Effector memory CD8-positive, alpha-beta T cell (primary cell): ENCODE measurements at regions not wholly inside any gene's neighbourhood (a gene's known extent, or its start where the extent isn't known, plus 50 kb on each side); places are given as distances from the start of the nearest gene placed in this dataset.
"Not testable (repeated sequence)": the region's sequence is repeated elsewhere in the genome, so short reads cannot be mapped to it uniquely, and the experiment has no call there.

Source experiments
- ATAC-seq: fragments of 150-1000 bp; cut with Tn5 transposase; replicated peaks from 2 replicates; pipeline ENCODE4 v1.10.0; 2021; ENCODE audit warnings: mild to moderate bottlenecking, moderate library complexity
- DNase-seq, 3 experiments: peaks; one replicate each; pipeline ENCODE4 v3.0.0; 2021
- H3K27ac Mint-ChIP-seq, 2 donors: one replicate each; pipeline ENCODE4 v1.8.0; 2022; ENCODE audit warnings: mild to moderate bottlenecking in 2 of 2, mixed read lengths in 2 of 2, moderate library complexity in 2 of 2
- H3K27me3 Mint-ChIP-seq, 2 donors: one replicate each; pipeline ENCODE4 v1.8.0; 2022; ENCODE audit warnings: mixed read lengths in 2 of 2
- H3K36me3 Mint-ChIP-seq: one replicate; pipeline ENCODE4 v1.8.0; 2022; ENCODE audit warnings: mild to moderate bottlenecking, moderate library complexity, mixed read lengths; ENCODE audit not compliant: insufficient read depth
- H3K4me1 Mint-ChIP-seq, 2 donors: one replicate each; pipeline ENCODE4 v1.8.0; 2022; ENCODE audit warnings: low read depth in 2 of 2, mixed read lengths in 2 of 2
- H3K4me3 Mint-ChIP-seq, 2 donors: one replicate each; pipeline ENCODE4 v1.8.0; 2022; ENCODE audit warnings: mild to moderate bottlenecking in 2 of 2, mixed read lengths in 2 of 2, moderate library complexity in 2 of 2
- H3K9me3 Mint-ChIP-seq, 2 donors: one replicate each; pipeline ENCODE4 v1.8.0; 2022; ENCODE audit warnings: mixed read lengths in 2 of 2

GRCh38 chr6:80932359-80932758 lies 820.1 kb downstream of the TENT5A start:
- H3K36me3 Mint-ChIP-seq: peaks cover 3% of the 10 kb centered on the region
- H3K4me1 Mint-ChIP-seq: no peaks in the 10 kb centered on the region
- no peak for DNase-seq
- H3K4me3 Mint-ChIP-seq: no peak overlapping the region
- no peak overlapping the region for H3K27ac Mint-ChIP-seq
- H3K27me3 Mint-ChIP-seq: no peaks in the 10 kb centered on the region
- no peak for ATAC-seq
- peaks cover 2 to 10% of the 10 kb centered on the region in 2 donors for H3K9me3 Mint-ChIP-seq

- no peak overlapping the region for H3K27ac Mint-ChIP-seq
- ATAC-seq (no peak), DNase-seq (no peak)
- no peak overlapping the region for H3K4me3 Mint-ChIP-seq
- H3K27me3 Mint-ChIP-seq: no peaks in the 10 kb centered on the region
- H3K9me3 Mint-ChIP-seq: peaks cover 4 to 10% of the 10 kb centered on the region in 2 donors
- no peaks in the 10 kb centered on the region for H3K36me3 Mint-ChIP-seq
- no peaks in the 10 kb centered on the region for H3K4me1 Mint-ChIP-seq
Measured at GRCh38 chr6:80930376-80930775, 822.1 kb downstream of the TENT5A start.

- Mint-ChIP-seq H3K9me3 (peaks cover 0 to 2% of the 10 kb centered on the region in 2 donors), H3K4me3 (no peak overlapping the region), H3K4me1 (no peaks in the 10 kb centered on the region), H3K27me3 (no peaks in the 10 kb centered on the region), H3K27ac (no peak overlapping the region), H3K36me3 (no peaks in the 10 kb centered on the region)
- DNase-seq (no peak), ATAC-seq (no peak)
Measured at GRCh38 chr6:80923816-80924215, 817.3 kb downstream of the BCKDHB start.

GRCh38 chr6:80922916-80923455 lies 816.5 kb downstream of the BCKDHB start:
- Mint-ChIP-seq H3K4me3 (no peak overlapping the region), H3K27ac (no peak overlapping the region), H3K27me3 (no peaks in the 10 kb centered on the region), H3K9me3 (peaks cover 0 to 2% of the 10 kb centered on the region in 2 donors), H3K36me3 (no peaks in the 10 kb centered on the region), H3K4me1 (no peaks in the 10 kb centered on the region)
- ATAC-seq (no peak), DNase-seq (no peak)

- no peak for ATAC-seq
- H3K4me3 Mint-ChIP-seq: no peak overlapping the region
- no peaks in the 10 kb centered on the region for H3K4me1 Mint-ChIP-seq
Measured at GRCh38 chr6:80921861-80922460, 815.5 kb downstream of the BCKDHB start.

GRCh38 chr6:80907831-80908230 lies 801.4 kb downstream of the BCKDHB start:
- H3K27ac Mint-ChIP-seq: no peak overlapping the region
- H3K27me3 Mint-ChIP-seq: no peaks in the 10 kb centered on the region
- no peaks in the 10 kb centered on the region for H3K4me1 Mint-ChIP-seq
- no peaks in the 10 kb centered on the region for H3K36me3 Mint-ChIP-seq
- ATAC-seq (no peak), DNase-seq (no peak)
- H3K4me3 Mint-ChIP-seq: no peak overlapping the region
- H3K9me3 Mint-ChIP-seq: peaks cover 0 to 3% of the 10 kb centered on the region in 2 donors

More at GRCh38 chr6:80921861-80922460, 815.5 kb downstream of the BCKDHB start:
- no peak overlapping the region for H3K27ac Mint-ChIP-seq
- H3K36me3 Mint-ChIP-seq: no peaks in the 10 kb centered on the region
- H3K9me3 Mint-ChIP-seq: peaks cover 0 to 2% of the 10 kb centered on the region in 2 donors
- no peaks in the 10 kb centered on the region for H3K27me3 Mint-ChIP-seq
- no peak for DNase-seq

- ATAC-seq: no peak
- no peaks in the 10 kb centered on the region for H3K27me3 Mint-ChIP-seq
- H3K9me3 Mint-ChIP-seq: peaks cover 9 to 10% of the 10 kb centered on the region in 2 donors
- H3K27ac Mint-ChIP-seq: no peak overlapping the region
- H3K4me1 Mint-ChIP-seq: no peaks in the 10 kb centered on the region
- H3K4me3 Mint-ChIP-seq: no peak overlapping the region
- DNase-seq: no peak
- no peaks in the 10 kb centered on the region for H3K36me3 Mint-ChIP-seq
Measured at GRCh38 chr6:80903711-80904110, 797.2 kb downstream of the BCKDHB start.

GRCh38 chr6:80886475-80886874 lies 780.0 kb downstream of the BCKDHB start:
- no peak for DNase-seq
- no peak overlapping the region for H3K4me3 Mint-ChIP-seq
- no peak for ATAC-seq
- H3K4me1 Mint-ChIP-seq: no peaks in the 10 kb centered on the region
- H3K27me3 Mint-ChIP-seq: no peaks in the 10 kb centered on the region
- H3K36me3 Mint-ChIP-seq: no peaks in the 10 kb centered on the region
- H3K27ac Mint-ChIP-seq: no peak overlapping the region
- H3K9me3 Mint-ChIP-seq: peaks cover 0 to 2% of the 10 kb centered on the region in 2 donors

- Mint-ChIP-seq H3K4me1 (no peaks in the 10 kb centered on the region), H3K36me3 (no peaks in the 10 kb centered on the region), H3K27ac (no peak overlapping the region), H3K27me3 (no peaks in the 10 kb centered on the region), H3K9me3 (peaks cover 0 to 6% of the 10 kb centered on the region in 2 donors), H3K4me3 (no peak overlapping the region)
- DNase-seq (no peak), ATAC-seq (no peak)
Measured at GRCh38 chr6:80872951-80873308, 766.5 kb downstream of the BCKDHB start.

- H3K9me3 Mint-ChIP-seq: peaks cover 5 to 8% of the 10 kb centered on the region in 2 donors
- no peaks in the 10 kb centered on the region for H3K4me1 Mint-ChIP-seq
- no peak overlapping the region for H3K4me3 Mint-ChIP-seq
- no peak overlapping the region for H3K27ac Mint-ChIP-seq
- no peaks in the 10 kb centered on the region for H3K27me3 Mint-ChIP-seq
- no peak for ATAC-seq
- no peak for DNase-seq
- H3K36me3 Mint-ChIP-seq: no peaks in the 10 kb centered on the region
Measured at GRCh38 chr6:80872199-80872950, 765.9 kb downstream of the BCKDHB start.

GRCh38 chr6:80862756-80863155 lies 756.3 kb downstream of the BCKDHB start:
- no peak overlapping the region for H3K4me3 Mint-ChIP-seq
- H3K9me3 Mint-ChIP-seq: peaks cover 5 to 7% of the 10 kb centered on the region in 2 donors
- ATAC-seq: no peak
- no peak for DNase-seq
- no peak overlapping the region for H3K27ac Mint-ChIP-seq
- H3K4me1 Mint-ChIP-seq: no peaks in the 10 kb centered on the region
- no peaks in the 10 kb centered on the region for H3K36me3 Mint-ChIP-seq
- H3K27me3 Mint-ChIP-seq: no peaks in the 10 kb centered on the region

- H3K27me3 Mint-ChIP-seq: no peaks in the 10 kb centered on the region
- ATAC-seq (no peak), DNase-seq (no peak)
- no peak overlapping the region for H3K27ac Mint-ChIP-seq
- H3K4me1 Mint-ChIP-seq: no peaks in the 10 kb centered on the region
- H3K36me3 Mint-ChIP-seq: no peaks in the 10 kb centered on the region
- H3K9me3 Mint-ChIP-seq: peaks cover 6 to 8% of the 10 kb centered on the region in 2 donors
- no peak overlapping the region for H3K4me3 Mint-ChIP-seq
Measured at GRCh38 chr6:80860107-80860506, 753.6 kb downstream of the BCKDHB start.

GRCh38 chr6:80847973-80848372 lies 741.5 kb downstream of the BCKDHB start:
- not testable (repeated sequence) for H3K4me3 Mint-ChIP-seq, H3K4me1 Mint-ChIP-seq, H3K36me3 Mint-ChIP-seq, DNase-seq, ATAC-seq, H3K27ac Mint-ChIP-seq, H3K27me3 Mint-ChIP-seq
- peaks cover 11 to 24% of the 10 kb centered on the region in 2 donors for H3K9me3 Mint-ChIP-seq

- H3K4me1 Mint-ChIP-seq: no peaks in the 10 kb centered on the region
- no peak overlapping the region for H3K27ac Mint-ChIP-seq
- no peaks in the 10 kb centered on the region for H3K9me3 Mint-ChIP-seq
- no peaks in the 10 kb centered on the region for H3K27me3 Mint-ChIP-seq
- no peak overlapping the region for H3K4me3 Mint-ChIP-seq
- ATAC-seq (no peak), DNase-seq (no peak)
- H3K36me3 Mint-ChIP-seq: no peaks in the 10 kb centered on the region
Measured at GRCh38 chr6:80832337-80832736, 725.9 kb downstream of the BCKDHB start.
